ENCODE measurements at regions not wholly inside any gene's neighbourhood (a gene's known extent, or its start where the extent isn't known, plus 50 kb on each side); places are given as distances from the start of the nearest gene placed in this dataset.

DNA sequence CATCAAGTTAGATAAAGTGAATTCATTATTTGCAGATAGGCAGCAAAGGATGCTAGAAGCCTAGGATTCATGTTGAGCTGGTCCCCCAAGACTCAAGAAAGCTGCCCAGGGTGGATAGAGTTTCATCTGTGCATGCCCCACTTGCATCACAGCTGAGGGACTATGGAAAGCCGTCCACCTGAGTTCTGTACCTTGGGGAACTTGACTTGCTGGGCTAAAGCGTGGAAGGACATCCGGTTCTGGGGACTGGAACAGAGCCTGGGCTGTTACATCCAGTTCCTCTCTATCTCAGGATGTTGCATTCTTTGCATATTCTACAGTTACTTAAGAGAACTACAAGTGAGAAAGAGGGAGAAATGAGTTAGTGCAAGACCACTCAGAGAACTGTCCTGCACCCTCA is 458.4 kb downstream of the SHISA9 start:
- Histone ChIP-seq H4K20me1 (ENCODE audit: control insufficient read depth, insufficient read depth) (no peaks in the 10 kb centered on the region), H3K9ac (ENCODE audit: control insufficient read depth, insufficient read depth, low read length) (no peak overlapping the region), H3K9me3 (replicated peaks; ENCODE audit: control insufficient read depth, insufficient read depth, low read length) (peaks cover 2% of the 10 kb centered on the region; the same call in 1 of the 3 replicates), H3K4me2 (ENCODE audit: control insufficient read depth, insufficient read depth) (no peak overlapping the region), H3K4me1 (ENCODE audit: control insufficient read depth, insufficient read depth, low read length) (no peaks in the 10 kb centered on the region), H3K27ac (ENCODE audit: control insufficient read depth, insufficient read depth) (no peak overlapping the region), H3K4me3 (no peak overlapping the region), H3K27me3 (replicated peaks in 1 of 2; ENCODE audit: control insufficient read depth in 2 of 2, insufficient read depth in 2 of 2, low read length in 1 of 2) (no peaks in the 10 kb centered on the region), H3K36me3 (ENCODE audit: control insufficient read depth in 2 of 2, insufficient read depth in 2 of 2, low read length in 1 of 2) (no peaks in the 10 kb centered on the region), H2AFZ (ENCODE audit: control insufficient read depth, low read depth, low read length) (no peak overlapping the region), H3K79me2 (ENCODE audit: control insufficient read depth, insufficient read depth, low read length) (no peaks in the 10 kb centered on the region)
- ChIA-PET CTCF (no interaction called here), SMC1A (ENCODE audit: uncharacterized antibody, unreplicated experiment) (interaction anchor here (1.2 kb wide), 1 partner anchor 302 kb away, joined by 3 read pairs; no protein-coding TSS in a partner anchor), POLR2A (no interaction called here), RAD21 (ENCODE audit: unreplicated experiment) (no interaction called here)
- in situ Hi-C loops (cut with MboI): no loop called here
- WGBS (ENCODE audit: insufficient coverage, insufficient replicate concordance, low lambda C conversion rate, missing lambda C conversion rate): 15% methylated on average over 3 of the region's 3 CpGs
- FAIRE-seq: no peak
- no peak for ATAC-seq
- no TSS peak for BruUV-seq (replicated peaks)
- TF ChIP-seq NR2F1 (conservative IDR thresholded peaks at IDR 0.05) (no peak), CBX5 (IDR thresholded peaks at IDR 0.05; ENCODE audit: low read depth) (peak; percentile 73; the same call in 1 of the 2 replicates)
- no peak for DNase-seq (ENCODE audit: low read depth, low spot score)
- intact Hi-C loops (cut with micrococcal nuclease; ENCODE audit: unreplicated experiment): no loop called here

DNA sequence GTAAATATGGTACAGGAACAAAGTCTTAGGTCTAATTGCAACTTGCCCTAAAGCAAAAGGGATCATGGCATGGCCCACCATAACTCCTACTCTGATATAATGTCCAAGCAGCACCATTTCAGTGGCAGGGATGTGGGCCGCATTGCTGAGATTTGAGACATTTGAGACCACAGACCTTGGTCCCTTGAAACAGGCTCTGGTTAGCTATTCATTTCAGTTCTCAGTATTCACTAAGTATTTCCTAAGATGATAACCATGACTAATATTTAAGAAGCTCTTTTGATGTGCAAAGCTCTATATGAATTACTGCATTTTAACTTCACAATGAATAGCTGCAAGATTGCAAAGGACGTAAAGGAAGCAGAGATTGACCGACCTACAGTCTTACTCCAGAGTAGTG is 471.0 kb downstream of the SHISA9 start:
- H3K4me3 ChIP-seq: no peak overlapping the region
- H3K27ac ChIP-seq (ENCODE audit: control insufficient read depth, insufficient read depth): no peak overlapping the region
- FAIRE-seq: no peak
- H3K9ac ChIP-seq (ENCODE audit: control insufficient read depth, insufficient read depth, low read length): no peak overlapping the region
- in situ Hi-C loops (cut with MboI) (no loop called here), intact Hi-C loops (cut with micrococcal nuclease; ENCODE audit: unreplicated experiment) (no loop called here)
- H3K79me2 ChIP-seq (ENCODE audit: control insufficient read depth, insufficient read depth, low read length): no peaks in the 10 kb centered on the region
- ChIA-PET CTCF (interaction anchor here (0.6 to 1.6 kb wide), 3 partner anchors 19 to 547 kb away, joined by 3 read pairs; partner anchors contain the start of gene ERCC4), POLR2A (interaction anchor here (1.7 kb wide), 1 partner anchor 11 kb away, joined by 3 read pairs; no protein-coding TSS in a partner anchor), SMC1A (ENCODE audit: uncharacterized antibody, unreplicated experiment) (interaction anchor here (0.8 to 1.7 kb wide), 4 partner anchors 10 to 59 kb away, joined by 3 to 7 read pairs (median 4); no protein-coding TSS in a partner anchor), RAD21 (ENCODE audit: unreplicated experiment) (interaction anchor here (0.8 to 0.9 kb wide), 2 partner anchors 20 to 88 kb away, joined by 3 read pairs; no protein-coding TSS in a partner anchor)
- H3K9me3 ChIP-seq (replicated peaks; ENCODE audit: control insufficient read depth, insufficient read depth, low read length): no peaks in the 10 kb centered on the region; the same call in 2 of the 3 replicates
- peak; percentile 50; the same call in 1 of the 2 replicates for TF ChIP-seq TCF7 (IDR thresholded peaks at IDR 0.05; ENCODE audit: borderline replicate concordance)
- no peak for TF ChIP-seq BCL11A (IDR thresholded peaks at IDR 0.05; ENCODE audit: low read depth, low read length)
- no peak for TF ChIP-seq ZZZ3 (IDR thresholded peaks at IDR 0.05; ENCODE audit: control insufficient read depth, insufficient read length, low read depth)
- TF ChIP-seq, protein P1, sequence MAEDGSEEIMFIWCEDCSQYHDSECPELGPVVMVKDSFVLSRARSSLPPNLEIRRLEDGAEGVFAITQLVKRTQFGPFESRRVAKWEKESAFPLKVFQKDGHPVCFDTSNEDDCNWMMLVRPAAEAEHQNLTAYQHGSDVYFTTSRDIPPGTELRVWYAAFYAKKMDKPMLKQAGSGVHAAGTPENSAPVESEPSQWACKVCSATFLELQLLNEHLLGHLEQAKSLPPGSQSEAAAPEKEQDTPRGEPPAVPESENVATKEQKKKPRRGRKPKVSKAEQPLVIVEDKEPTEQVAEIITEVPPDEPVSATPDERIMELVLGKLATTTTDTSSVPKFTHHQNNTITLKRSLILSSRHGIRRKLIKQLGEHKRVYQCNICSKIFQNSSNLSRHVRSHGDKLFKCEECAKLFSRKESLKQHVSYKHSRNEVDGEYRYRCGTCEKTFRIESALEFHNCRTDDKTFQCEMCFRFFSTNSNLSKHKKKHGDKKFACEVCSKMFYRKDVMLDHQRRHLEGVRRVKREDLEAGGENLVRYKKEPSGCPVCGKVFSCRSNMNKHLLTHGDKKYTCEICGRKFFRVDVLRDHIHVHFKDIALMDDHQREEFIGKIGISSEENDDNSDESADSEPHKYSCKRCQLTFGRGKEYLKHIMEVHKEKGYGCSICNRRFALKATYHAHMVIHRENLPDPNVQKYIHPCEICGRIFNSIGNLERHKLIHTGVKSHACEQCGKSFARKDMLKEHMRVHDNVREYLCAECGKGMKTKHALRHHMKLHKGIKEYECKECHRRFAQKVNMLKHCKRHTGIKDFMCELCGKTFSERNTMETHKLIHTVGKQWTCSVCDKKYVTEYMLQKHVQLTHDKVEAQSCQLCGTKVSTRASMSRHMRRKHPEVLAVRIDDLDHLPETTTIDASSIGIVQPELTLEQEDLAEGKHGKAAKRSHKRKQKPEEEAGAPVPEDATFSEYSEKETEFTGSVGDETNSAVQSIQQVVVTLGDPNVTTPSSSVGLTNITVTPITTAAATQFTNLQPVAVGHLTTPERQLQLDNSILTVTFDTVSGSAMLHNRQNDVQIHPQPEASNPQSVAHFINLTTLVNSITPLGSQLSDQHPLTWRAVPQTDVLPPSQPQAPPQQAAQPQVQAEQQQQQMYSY (CRISPR knock-in tag; IDR thresholded peaks at IDR 0.05): no peak
- TF ChIP-seq SIX5 (IDR thresholded peaks at IDR 0.05; ENCODE audit: low read depth, low read length, severe bottlenecking): no peak
- peak; percentile 60 for TF ChIP-seq JUNB (IDR thresholded peaks at IDR 0.05)
- TF ChIP-seq NFIC (IDR thresholded peaks at IDR 0.05; ENCODE audit: low read depth, low read length): peak; percentile 33; the same call in 1 of the 2 replicates
- TF ChIP-seq RUNX3 (IDR thresholded peaks at IDR 0.05; ENCODE audit: low read length): peak; percentile 59; the same call in 1 of the 2 replicates
- no peak for TF ChIP-seq SMAD1 (IDR thresholded peaks at IDR 0.05; ENCODE audit: low read depth, partially characterized antibody)
- TF ChIP-seq, protein P2, sequence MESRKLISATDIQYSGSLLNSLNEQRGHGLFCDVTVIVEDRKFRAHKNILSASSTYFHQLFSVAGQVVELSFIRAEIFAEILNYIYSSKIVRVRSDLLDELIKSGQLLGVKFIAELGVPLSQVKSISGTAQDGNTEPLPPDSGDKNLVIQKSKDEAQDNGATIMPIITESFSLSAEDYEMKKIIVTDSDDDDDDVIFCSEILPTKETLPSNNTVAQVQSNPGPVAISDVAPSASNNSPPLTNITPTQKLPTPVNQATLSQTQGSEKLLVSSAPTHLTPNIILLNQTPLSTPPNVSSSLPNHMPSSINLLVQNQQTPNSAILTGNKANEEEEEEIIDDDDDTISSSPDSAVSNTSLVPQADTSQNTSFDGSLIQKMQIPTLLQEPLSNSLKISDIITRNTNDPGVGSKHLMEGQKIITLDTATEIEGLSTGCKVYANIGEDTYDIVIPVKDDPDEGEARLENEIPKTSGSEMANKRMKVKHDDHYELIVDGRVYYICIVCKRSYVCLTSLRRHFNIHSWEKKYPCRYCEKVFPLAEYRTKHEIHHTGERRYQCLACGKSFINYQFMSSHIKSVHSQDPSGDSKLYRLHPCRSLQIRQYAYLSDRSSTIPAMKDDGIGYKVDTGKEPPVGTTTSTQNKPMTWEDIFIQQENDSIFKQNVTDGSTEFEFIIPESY (IDR thresholded peaks at IDR 0.05): no peak
- no peaks in the 10 kb centered on the region; the same call in 1 of the 2 replicates for H3K4me1 ChIP-seq (ENCODE audit: control insufficient read depth, insufficient read depth, low read length)
- no peak for ATAC-seq
- no peak overlapping the region for H3K4me2 ChIP-seq (ENCODE audit: control insufficient read depth, insufficient read depth)
- no peak for DNase-seq (ENCODE audit: low read depth, low spot score)
- no peaks in the 10 kb centered on the region for H4K20me1 ChIP-seq (ENCODE audit: control insufficient read depth, insufficient read depth)
- 20% methylated on average over 3 of the region's 3 CpGs for WGBS (ENCODE audit: insufficient coverage, insufficient replicate concordance, low lambda C conversion rate, missing lambda C conversion rate)
- H2AFZ ChIP-seq (ENCODE audit: control insufficient read depth, low read depth, low read length): no peak overlapping the region
- no TSS peak for BruUV-seq (replicated peaks)
- H3K27me3 ChIP-seq (replicated peaks in 1 of 2; ENCODE audit: control insufficient read depth in 2 of 2, insufficient read depth in 2 of 2, low read length in 1 of 2): no peaks in the 10 kb centered on the region
- H3K36me3 ChIP-seq (ENCODE audit: control insufficient read depth in 2 of 2, insufficient read depth in 2 of 2, low read length in 1 of 2): no peaks in the 10 kb centered on the region
